Stimulated activated CD8-positive, alpha-beta memory T cell treated with anti-CD3 and anti-CD28 coated beads, Interleukin-12 subunit alpha, Interleukin-12 subunit beta, amount 100 ng/mL, for 24 hours (primary cell): ENCODE measurements at regions not wholly inside any gene's neighbourhood (a gene's known extent, or its start where the extent isn't known, plus 50 kb on each side); places are given as distances from the start of the nearest gene placed in this dataset.
"Not testable (repeated sequence)": the region's sequence is repeated elsewhere in the genome, so short reads cannot be mapped to it uniquely, and the experiment has no call there.

ENCODE experiments used
- DNase-seq: peaks from one replicate; pipeline ENCODE4 v3.0.0-alpha.2; 2020; ENCODE audit errors: extremely low read depth

GRCh38 chr3:70738291-70738681, 425.8 kb upstream of the MDFIC2 start:
- DNase-seq, result no peak

GRCh38 chr3:70737666-70738290, 425.3 kb upstream of the MDFIC2 start:
- no peak for DNase-seq

GRCh38 chr3:70736009-70736408, 423.6 kb upstream of the MDFIC2 start:
- no peak for DNase-seq

- DNase-seq, result no peak
Measured at GRCh38 chr3:70734756-70735155, 422.3 kb upstream of the MDFIC2 start.

GRCh38 chr3:70731046-70731445, 418.6 kb upstream of the MDFIC2 start:
- DNase-seq, result no peak

- DNase-seq, result no peak
Measured at GRCh38 chr3:70729845-70730244, 417.4 kb upstream of the MDFIC2 start.

- DNase-seq, result no peak
Measured at GRCh38 chr3:70728311-70728710, 415.9 kb upstream of the MDFIC2 start.

- no peak for DNase-seq
Measured at GRCh38 chr3:70726961-70727360, 414.5 kb upstream of the MDFIC2 start.

GRCh38 chr3:70726096-70726938, 413.9 kb upstream of the MDFIC2 start:
- no peak for DNase-seq

GRCh38 chr3:70722018-70722417, 409.6 kb upstream of the MDFIC2 start:
- no peak for DNase-seq

GRCh38 chr3:70716832-70717231, 404.4 kb upstream of the MDFIC2 start:
- DNase-seq, result no peak

- DNase-seq, result no peak
Measured at GRCh38 chr3:70712449-70713082, 400.1 kb upstream of the MDFIC2 start.

GRCh38 chr3:70703305-70704102, 391.1 kb upstream of the MDFIC2 start:
- DNase-seq, result no peak

GRCh38 chr3:70702132-70702531, 389.7 kb upstream of the MDFIC2 start:
- no peak for DNase-seq

- DNase-seq, result no peak
Measured at GRCh38 chr3:70684701-70685100, 372.3 kb upstream of the MDFIC2 start.

- DNase-seq, result not testable (repeated sequence)
Measured at GRCh38 chr3:70675810-70676209, 363.4 kb upstream of the MDFIC2 start.

GRCh38 chr3:70658513-70659310, 346.3 kb upstream of the MDFIC2 start:
- no peak for DNase-seq

GRCh38 chr3:70657454-70657853, 345.0 kb upstream of the MDFIC2 start:
- DNase-seq, result no peak

- no peak for DNase-seq
Measured at GRCh38 chr3:70647823-70648222, 335.4 kb upstream of the MDFIC2 start.

- no peak for DNase-seq
Measured at GRCh38 chr3:70647094-70647493, 334.7 kb upstream of the MDFIC2 start.

- DNase-seq, result no peak
Measured at GRCh38 chr3:70646635-70647034, 334.2 kb upstream of the MDFIC2 start.
